Fibroblast of pulmonary artery (primary cell): ENCODE measurements at regions not wholly inside any gene's neighbourhood (a gene's known extent, or its start where the extent isn't known, plus 50 kb on each side); places are given as distances from the start of the nearest gene placed in this dataset.
"Not testable (repeated sequence)": the region's sequence is repeated elsewhere in the genome, so short reads cannot be mapped to it uniquely, and the experiment has no call there.

Source experiments
- DNase-seq: peaks from one replicate; pipeline ENCODE4 v3.0.0-alpha.2; 2010; ENCODE audit warnings: low read depth
- H3K4me3 ChIP-seq: replicated peaks from 2 replicates; pipeline ENCODE4 v1.5.1; 2011; ENCODE audit warnings: low read depth, mild to moderate bottlenecking, control low read depth, low read length, moderate library complexity
- CTCF ChIP-seq: IDR thresholded peaks from 2 replicates; pipeline ENCODE4 v1.5.1; 2011; ENCODE audit warnings: mild to moderate bottlenecking, control low read depth, low read length, inconsistent platforms; ENCODE audit errors: missing control alignments

GRCh38 chr7:96562458-96562857, 147.2 kb downstream of the SEM1 start:
- no peak for TF ChIP-seq CTCF
- no peak overlapping the region for H3K4me3 ChIP-seq
- no peak for DNase-seq

- H3K4me3 ChIP-seq = no peak overlapping the region
- DNase-seq = no peak
- no peak for TF ChIP-seq CTCF
Observed at GRCh38 chr7:96561892-96562291, 147.8 kb downstream of the SEM1 start.

GRCh38 chr7:96558530-96558929, 151.1 kb downstream of the SEM1 start:
- H3K4me3 ChIP-seq = no peak overlapping the region
- DNase-seq = no peak
- TF ChIP-seq CTCF = no peak

- no peak for TF ChIP-seq CTCF
- H3K4me3 ChIP-seq = no peak overlapping the region
- no peak for DNase-seq
Observed at GRCh38 chr7:96558093-96558492, 151.6 kb downstream of the SEM1 start.

- not testable (repeated sequence) for H3K4me3 ChIP-seq
Observed at GRCh38 chr7:96557598-96557997, 152.0 kb downstream of the SEM1 start.

GRCh38 chr7:96548664-96549063, 161.0 kb downstream of the SEM1 start:
- no peak for TF ChIP-seq CTCF
- no peak overlapping the region for H3K4me3 ChIP-seq
- no peak for DNase-seq

More at GRCh38 chr7:96557598-96557997, 152.0 kb downstream of the SEM1 start:
- DNase-seq = not testable (repeated sequence)

- no peak for TF ChIP-seq CTCF
- DNase-seq = no peak
Observed at GRCh38 chr7:96547371-96547811, 162.3 kb downstream of the SEM1 start.

More at GRCh38 chr7:96547371-96547811, 162.3 kb downstream of the SEM1 start:
- no peak overlapping the region for H3K4me3 ChIP-seq
